ENCODE measurements at regions not wholly inside any gene's neighbourhood (a gene's known extent, or its start where the extent isn't known, plus 50 kb on each side); places are given as distances from the start of the nearest gene placed in this dataset.
"Not testable (repeated sequence)": the region's sequence is repeated elsewhere in the genome, so short reads cannot be mapped to it uniquely, and the experiment has no call there.

GRCh38 chr1:147348592-147348991 lies 106.1 kb downstream of the CHD1L start:
- not testable (repeated sequence) for H3K4me3 ChIP-seq (ENCODE audit: low read depth, low read length); DNase-seq (ENCODE audit: low read depth)

- no peak for TF ChIP-seq CTCF (IDR thresholded peaks at IDR 0.05; ENCODE audit: control insufficient read depth, extremely low read depth, insufficient read depth)
- DNase-seq (ENCODE audit: low read depth) = no peak
- H3K4me3 ChIP-seq (ENCODE audit: low read depth, low read length) = no peak overlapping the region
Measured at GRCh38 chr1:147349533-147349932, 107.0 kb downstream of the CHD1L start.

GRCh38 chr1:147351140-147351835 lies 108.8 kb downstream of the CHD1L start:
- H3K4me3 ChIP-seq (ENCODE audit: low read depth, low read length) = no peak overlapping the region; the same call in 1 of the 2 replicates
- TF ChIP-seq CTCF (IDR thresholded peaks at IDR 0.05; ENCODE audit: control insufficient read depth, extremely low read depth, insufficient read depth) = no peak
- peak; percentile 59 for DNase-seq (ENCODE audit: low read depth)

- H3K4me3 ChIP-seq (ENCODE audit: low read depth, low read length) = no peak overlapping the region
- no peak for DNase-seq (ENCODE audit: low read depth)
- TF ChIP-seq CTCF (IDR thresholded peaks at IDR 0.05; ENCODE audit: control insufficient read depth, extremely low read depth, insufficient read depth) = no peak
Measured at GRCh38 chr1:147377263-147378246, 135.1 kb downstream of the CHD1L start.

- TF ChIP-seq CTCF (IDR thresholded peaks at IDR 0.05; ENCODE audit: control insufficient read depth, extremely low read depth, insufficient read depth) = no peak
- no peak overlapping the region for H3K4me3 ChIP-seq (ENCODE audit: low read depth, low read length)
- DNase-seq (ENCODE audit: low read depth) = no peak
Measured at GRCh38 chr1:147379889-147380288, 137.4 kb downstream of the CHD1L start.

- no peak overlapping the region for H3K4me3 ChIP-seq (ENCODE audit: low read depth, low read length)
- DNase-seq (ENCODE audit: low read depth) = no peak
- TF ChIP-seq CTCF (IDR thresholded peaks at IDR 0.05; ENCODE audit: control insufficient read depth, extremely low read depth, insufficient read depth) = no peak
Measured at GRCh38 chr1:147384804-147385203, 142.3 kb downstream of the CHD1L start.

- no peak overlapping the region for H3K4me3 ChIP-seq (ENCODE audit: low read depth, low read length)
- no peak for TF ChIP-seq CTCF (IDR thresholded peaks at IDR 0.05; ENCODE audit: control insufficient read depth, extremely low read depth, insufficient read depth)
- no peak for DNase-seq (ENCODE audit: low read depth)
Measured at GRCh38 chr1:147388969-147389368, 146.5 kb downstream of the CHD1L start.

Measured in LNCaP clone FGC (cell line).